ENCODE measurements at regions not wholly inside any gene's neighbourhood (a gene's known extent, or its start where the extent isn't known, plus 50 kb on each side); places are given as distances from the start of the nearest gene placed in this dataset.

DNA sequence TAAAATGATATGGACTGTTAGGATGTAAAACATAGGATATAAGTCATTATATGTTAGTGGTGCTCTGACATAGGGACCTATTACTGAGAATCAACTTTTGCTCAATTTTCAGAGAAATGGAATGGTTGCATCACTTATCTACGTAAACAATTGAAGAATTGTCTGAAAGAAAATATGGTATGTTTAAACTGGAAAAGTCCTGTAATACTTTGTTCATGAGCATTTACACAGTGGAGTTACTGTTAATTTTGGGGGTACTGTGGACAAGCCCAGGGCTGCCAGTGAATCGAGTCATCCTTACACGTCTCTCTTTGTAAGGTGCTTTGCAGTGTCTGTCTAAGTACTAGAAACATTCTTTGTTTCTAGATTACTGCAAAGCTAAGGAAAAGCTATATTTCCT, 152.0 kb downstream of the ZNF22 start:
- no peak for TF ChIP-seq EZH2phosphoT487 (IDR thresholded peaks at IDR 0.05)
- TF ChIP-seq EZH2 (IDR thresholded peaks at IDR 0.05) = no peak
- TF ChIP-seq, protein P1, sequence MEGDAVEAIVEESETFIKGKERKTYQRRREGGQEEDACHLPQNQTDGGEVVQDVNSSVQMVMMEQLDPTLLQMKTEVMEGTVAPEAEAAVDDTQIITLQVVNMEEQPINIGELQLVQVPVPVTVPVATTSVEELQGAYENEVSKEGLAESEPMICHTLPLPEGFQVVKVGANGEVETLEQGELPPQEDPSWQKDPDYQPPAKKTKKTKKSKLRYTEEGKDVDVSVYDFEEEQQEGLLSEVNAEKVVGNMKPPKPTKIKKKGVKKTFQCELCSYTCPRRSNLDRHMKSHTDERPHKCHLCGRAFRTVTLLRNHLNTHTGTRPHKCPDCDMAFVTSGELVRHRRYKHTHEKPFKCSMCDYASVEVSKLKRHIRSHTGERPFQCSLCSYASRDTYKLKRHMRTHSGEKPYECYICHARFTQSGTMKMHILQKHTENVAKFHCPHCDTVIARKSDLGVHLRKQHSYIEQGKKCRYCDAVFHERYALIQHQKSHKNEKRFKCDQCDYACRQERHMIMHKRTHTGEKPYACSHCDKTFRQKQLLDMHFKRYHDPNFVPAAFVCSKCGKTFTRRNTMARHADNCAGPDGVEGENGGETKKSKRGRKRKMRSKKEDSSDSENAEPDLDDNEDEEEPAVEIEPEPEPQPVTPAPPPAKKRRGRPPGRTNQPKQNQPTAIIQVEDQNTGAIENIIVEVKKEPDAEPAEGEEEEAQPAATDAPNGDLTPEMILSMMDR (IDR thresholded peaks at IDR 0.05) = no peak
- no peaks in the 10 kb centered on the region for H3K4me1 ChIP-seq
- H3K27ac Mint-ChIP-seq = no peak overlapping the region
- no peaks in the 10 kb centered on the region for H3K9me3 ChIP-seq (ENCODE audit: low read depth)
- H3K36me3 Mint-ChIP-seq = no peaks in the 10 kb centered on the region
- no peaks in the 10 kb centered on the region for H3K9me3 Mint-ChIP-seq
- DNase-seq (ENCODE audit: low spot score) = no peak
- no peak overlapping the region for H3K4me2 ChIP-seq
- no peaks in the 10 kb centered on the region for H4K20me1 ChIP-seq (ENCODE audit: low read depth)
- H3K4me3 ChIP-seq = no peak overlapping the region
- no peaks in the 10 kb centered on the region for H3K36me3 ChIP-seq
- H2AFZ ChIP-seq (replicated peaks) = no peak overlapping the region
- H3K79me2 ChIP-seq (ENCODE audit: low read depth) = no peaks in the 10 kb centered on the region
- no peaks in the 10 kb centered on the region for H3K4me1 Mint-ChIP-seq
- no peak overlapping the region for H3K4me3 Mint-ChIP-seq
- H3K27me3 Mint-ChIP-seq (ENCODE audit: insufficient read depth, low read depth) = peaks cover 5% of the 10 kb centered on the region
- H3K27ac ChIP-seq = no peak overlapping the region
- H3F3A ChIP-seq (ENCODE audit: low read depth) = no peaks in the 10 kb centered on the region
- no peaks in the 10 kb centered on the region for H3K27me3 ChIP-seq
- H3K9ac ChIP-seq = no peak overlapping the region

DNA sequence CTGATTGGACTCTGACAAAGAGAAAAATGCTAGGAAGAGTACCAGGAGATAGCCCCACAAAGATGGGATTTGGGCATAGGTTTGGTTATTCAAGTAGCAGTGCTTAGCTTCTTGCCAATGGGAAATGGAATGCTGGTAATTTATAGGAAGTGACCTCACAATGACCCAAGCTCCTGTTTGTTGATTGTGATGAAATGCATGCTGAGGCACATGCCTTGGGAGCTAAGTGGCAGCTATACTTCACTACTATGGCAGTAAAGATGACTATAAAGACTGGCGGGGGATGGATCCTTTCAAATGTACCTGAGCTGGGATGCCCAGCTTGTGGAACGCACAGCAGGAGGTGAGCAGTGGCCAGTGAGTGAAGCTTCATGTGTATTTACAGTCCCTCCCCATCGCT, 153.8 kb downstream of the ZNF22 start:
- no peak overlapping the region for H3K27ac Mint-ChIP-seq
- no peaks in the 10 kb centered on the region for H3K9me3 Mint-ChIP-seq
- no peaks in the 10 kb centered on the region for H3K79me2 ChIP-seq (ENCODE audit: low read depth)

DNA sequence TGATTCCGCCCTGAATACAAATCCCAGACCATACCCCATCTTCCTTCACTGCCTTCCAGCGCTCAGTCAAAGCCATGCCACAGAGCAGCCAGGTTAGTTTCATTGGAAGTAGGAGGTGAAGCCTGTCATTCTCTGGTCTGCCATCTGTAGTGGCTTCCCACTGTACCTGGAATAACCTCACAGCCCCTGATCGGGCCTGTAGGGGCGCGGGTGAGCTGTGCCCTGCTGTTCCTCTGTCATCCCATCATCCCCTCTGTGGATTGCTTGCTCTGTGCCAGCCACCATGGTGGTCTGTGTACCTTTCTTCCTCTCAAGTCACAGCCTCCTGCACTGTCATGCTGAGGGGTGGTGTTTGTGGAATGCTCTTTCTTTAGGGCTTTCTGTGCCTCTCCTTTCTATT, 155.1 kb downstream of the ZNF22 start:
- Histone ChIP-seq H3K9ac (no peak overlapping the region), H3K79me2 (ENCODE audit: low read depth) (no peaks in the 10 kb centered on the region), H3F3A (ENCODE audit: low read depth) (no peaks in the 10 kb centered on the region), H3K9me3 (ENCODE audit: low read depth) (no peaks in the 10 kb centered on the region), H3K4me1 (no peaks in the 10 kb centered on the region), H3K36me3 (no peaks in the 10 kb centered on the region), H3K27ac (no peak overlapping the region), H3K27me3 (no peaks in the 10 kb centered on the region), H4K20me1 (ENCODE audit: low read depth) (no peaks in the 10 kb centered on the region), H3K4me2 (no peak overlapping the region), H2AFZ (replicated peaks) (no peak overlapping the region), H3K4me3 (no peak overlapping the region)
- Mint-ChIP-seq H3K36me3 (no peaks in the 10 kb centered on the region), H3K4me3 (no peak overlapping the region), H3K4me1 (no peaks in the 10 kb centered on the region), H3K27ac (no peak overlapping the region), H3K9me3 (no peaks in the 10 kb centered on the region), H3K27me3 (ENCODE audit: insufficient read depth, low read depth) (peaks cover 5% of the 10 kb centered on the region)
- TF ChIP-seq EZH2 (IDR thresholded peaks at IDR 0.05) = no peak
- TF ChIP-seq, protein P1 (IDR thresholded peaks at IDR 0.05) = peak; percentile 11
- no peak for TF ChIP-seq EZH2phosphoT487 (IDR thresholded peaks at IDR 0.05)
- peak; percentile 3 for DNase-seq (ENCODE audit: low spot score)

More for the DNA sequence above, 153.8 kb downstream of the ZNF22 start:
- Histone ChIP-seq H2AFZ (replicated peaks) (no peak overlapping the region), H3K4me2 (no peak overlapping the region), H3K4me3 (no peak overlapping the region), H3K27ac (no peak overlapping the region), H3K36me3 (no peaks in the 10 kb centered on the region), H3K9me3 (ENCODE audit: low read depth) (no peaks in the 10 kb centered on the region), H4K20me1 (ENCODE audit: low read depth) (no peaks in the 10 kb centered on the region), H3K9ac (no peak overlapping the region), H3F3A (ENCODE audit: low read depth) (no peaks in the 10 kb centered on the region), H3K27me3 (no peaks in the 10 kb centered on the region), H3K4me1 (no peaks in the 10 kb centered on the region)
- no peak for DNase-seq (ENCODE audit: low spot score)
- TF ChIP-seq, protein P1 (IDR thresholded peaks at IDR 0.05) = no peak
- no peak for TF ChIP-seq EZH2 (IDR thresholded peaks at IDR 0.05)
- no peak for TF ChIP-seq EZH2phosphoT487 (IDR thresholded peaks at IDR 0.05)
- Mint-ChIP-seq H3K4me3 (no peak overlapping the region), H3K36me3 (no peaks in the 10 kb centered on the region), H3K4me1 (no peaks in the 10 kb centered on the region), H3K27me3 (ENCODE audit: insufficient read depth, low read depth) (peaks cover 5% of the 10 kb centered on the region)

Measured in neural progenitor cell (in vitro differentiated cells).